Spleen (tissue), 11 donors: ENCODE measurements at regions not wholly inside any gene's neighbourhood (a gene's known extent, or its start where the extent isn't known, plus 50 kb on each side); places are given as distances from the start of the nearest gene placed in this dataset.

Experiments
- DNase-seq: peaks from one replicate; pipeline ENCODE4 v3.0.0-alpha.2; 2020
- H3K27ac ChIP-seq, 8 donors: fragments of 200-600 bp; sonication (generic) in 7 of 8; 1 replicate in 4 of 8; 2 replicates in 4 of 8; pipeline versions ENCODE4 v1.5.0 to v1.8.0; 2016 to 2021; ENCODE audit warnings: inconsistent platforms in 4 of 8, mild to moderate bottlenecking in 4 of 8, moderate library complexity in 1 of 8
- H3K27me3 ChIP-seq, 7 donors: fragments of 200-600 bp; sonication (generic) in 6 of 7; replicated peaks in 1 of 7; 1 replicate in 4 of 7; 2 replicates in 3 of 7; pipeline versions ENCODE4 v1.5.0 to v1.8.0; 2016 to 2021; ENCODE audit warnings: inconsistent platforms in 3 of 7, mild to moderate bottlenecking in 1 of 7
- H3K36me3 ChIP-seq, 6 donors: fragments of 200-600 bp; sonication (generic) in 5 of 6; 1 replicate in 4 of 6; 2 replicates in 2 of 6; pipeline versions ENCODE4 v1.5.0 to v1.8.0; 2016 to 2021; ENCODE audit warnings: inconsistent platforms in 2 of 6
- H3K4me1 ChIP-seq, 6 donors: fragments of 200-600 bp; sonication (generic) in 5 of 6; 1 replicate in 3 of 6; 2 replicates in 3 of 6; pipeline versions ENCODE4 v1.5.0 to v1.8.0; 2016 to 2021; ENCODE audit warnings: inconsistent platforms in 3 of 6
- H3K4me3 ChIP-seq, 8 donors: fragments of 200-600 bp; sonication (generic) in 7 of 8; 1 replicate in 4 of 8; 2 replicates in 4 of 8; pipeline versions ENCODE4 v1.5.0 to v1.8.0; 2016 to 2021; ENCODE audit warnings: inconsistent platforms in 4 of 8, mild to moderate bottlenecking in 4 of 8, moderate library complexity in 2 of 8
- H3K9me3 ChIP-seq, 8 donors: fragments of 200-600 bp; sonication (generic) in 7 of 8; 1 replicate in 4 of 8; 2 replicates in 4 of 8; pipeline versions ENCODE4 v1.5.0 to v1.8.0; 2016 to 2021; ENCODE audit warnings: inconsistent platforms in 4 of 8
- POLR2A ChIP-seq, 3 donors: fragments of 450-650 bp; IDR thresholded peaks; one replicate each; pipeline ENCODE4 v1.5.1; 2017; ENCODE audit warnings: antibody characterized with exemption in 3 of 3, mild to moderate bottlenecking in 1 of 3
- POLR2AphosphoS5 ChIP-seq, 3 donors: sonication (generic); formaldehyde crosslinking; IDR thresholded peaks; one replicate each; pipeline ENCODE4 v1.5.1; 2017; ENCODE audit warnings: antibody characterized with exemption in 3 of 3
- WGBS, 5 donors: extraction: QIAGEN DNeasy Blood & Tissue Kit in 3 of 5; methylation state at CpG; one replicate each; pipeline versions ENCODE4 v1.1.5 to v1.1.7; 2013 to 2018; 5-methylcytosine and 5-hydroxymethylcytosine counted together
- intact Hi-C: fragments of 100-400 bp; cut with DNase I; formaldehyde crosslinking; loops from one replicate; pipeline ENCODE4 v1.15.0; 2023; ENCODE audit warnings: low total_unique reads
- TF ChIP-seq, protein P1 (sequence below), 11 experiments: fragments of 200-600 bp in 7 of 11; fragments of 450-650 bp in 4 of 11; sonication (generic) in 4 of 11; IDR thresholded peaks in 8 of 11; conservative IDR thresholded peaks in 3 of 11; 1 replicate in 7 of 11; 2 replicates in 4 of 11; pipeline versions ENCODE4 v1.4.0 to v1.8.0; 2016 to 2021; ENCODE audit warnings: antibody characterized with exemption in 11 of 11, inconsistent platforms in 4 of 11, mild to moderate bottlenecking in 1 of 11
- donor health status: healthy with polysubstance abuse.
- donor health status: DM: no; HTN: no; CAD: no; lungs with moderate emphysema.
- donor health status: DM: no; HTN: no; CAD: no.
- donor health status: Bipolar disorder and iron deficiency.
- donor health status: healthy.
- donor health status: DM: no; HTN: no; CAD: no.
- donor health status: DM: yes; HTN: yes; CAD: no.

DNA sequence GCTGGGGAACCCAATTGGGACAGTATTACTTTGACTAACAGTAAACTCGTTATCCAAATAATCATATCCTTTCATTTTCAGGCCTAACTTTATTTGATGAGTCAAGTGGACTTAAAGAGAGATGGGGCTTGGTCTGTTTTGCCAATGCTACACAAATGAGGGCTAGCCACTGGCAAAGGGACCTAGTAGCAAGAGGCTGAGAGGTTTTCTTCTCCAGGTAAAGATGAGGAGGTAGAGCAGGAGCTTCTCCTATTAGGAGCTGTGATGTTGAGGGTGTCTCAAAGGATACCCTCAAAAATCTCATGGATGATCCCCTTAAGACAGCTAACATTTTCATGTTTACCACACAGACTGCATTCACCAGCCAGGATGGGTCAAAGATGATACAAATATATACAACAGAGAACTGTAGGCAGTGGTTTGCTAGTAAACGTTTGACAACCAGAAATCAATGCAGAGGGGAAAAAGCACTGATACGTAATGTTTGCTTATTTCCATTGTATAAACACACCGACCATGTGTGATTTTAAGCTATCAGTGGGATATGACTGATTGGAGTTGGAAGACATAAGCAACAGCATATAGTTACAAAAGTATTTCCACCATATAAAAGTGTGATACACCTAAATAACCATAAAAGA, 153.3 kb downstream of the IBTK start:
- no peaks in the 10 kb centered on the region for H3K9me3 ChIP-seq
- TF ChIP-seq POLR2A (IDR thresholded peaks at IDR 0.05) (no peak), POLR2AphosphoS5 (IDR thresholded peaks at IDR 0.05) (no peak)
- TF ChIP-seq, protein P1, sequence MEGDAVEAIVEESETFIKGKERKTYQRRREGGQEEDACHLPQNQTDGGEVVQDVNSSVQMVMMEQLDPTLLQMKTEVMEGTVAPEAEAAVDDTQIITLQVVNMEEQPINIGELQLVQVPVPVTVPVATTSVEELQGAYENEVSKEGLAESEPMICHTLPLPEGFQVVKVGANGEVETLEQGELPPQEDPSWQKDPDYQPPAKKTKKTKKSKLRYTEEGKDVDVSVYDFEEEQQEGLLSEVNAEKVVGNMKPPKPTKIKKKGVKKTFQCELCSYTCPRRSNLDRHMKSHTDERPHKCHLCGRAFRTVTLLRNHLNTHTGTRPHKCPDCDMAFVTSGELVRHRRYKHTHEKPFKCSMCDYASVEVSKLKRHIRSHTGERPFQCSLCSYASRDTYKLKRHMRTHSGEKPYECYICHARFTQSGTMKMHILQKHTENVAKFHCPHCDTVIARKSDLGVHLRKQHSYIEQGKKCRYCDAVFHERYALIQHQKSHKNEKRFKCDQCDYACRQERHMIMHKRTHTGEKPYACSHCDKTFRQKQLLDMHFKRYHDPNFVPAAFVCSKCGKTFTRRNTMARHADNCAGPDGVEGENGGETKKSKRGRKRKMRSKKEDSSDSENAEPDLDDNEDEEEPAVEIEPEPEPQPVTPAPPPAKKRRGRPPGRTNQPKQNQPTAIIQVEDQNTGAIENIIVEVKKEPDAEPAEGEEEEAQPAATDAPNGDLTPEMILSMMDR (IDR thresholded peaks at IDR 0.05 in 8 of 11, conservative IDR thresholded peaks at IDR 0.05 in 3 of 11): no peak
- H3K36me3 ChIP-seq: no peaks in the 10 kb centered on the region
- intact Hi-C loops: no loop called here
- no peak for DNase-seq
- no peaks in the 10 kb centered on the region for H3K4me1 ChIP-seq
- peaks cover 0 to 5% (median 0%) of the 10 kb centered on the region in 7 donors for H3K27me3 ChIP-seq
- H3K4me3 ChIP-seq: no peak overlapping the region
- H3K27ac ChIP-seq: no peak overlapping the region
- WGBS, 5 donors: 71 to 83% (median 75%) methylated on average over 4 of the region's 4 CpGs

DNA sequence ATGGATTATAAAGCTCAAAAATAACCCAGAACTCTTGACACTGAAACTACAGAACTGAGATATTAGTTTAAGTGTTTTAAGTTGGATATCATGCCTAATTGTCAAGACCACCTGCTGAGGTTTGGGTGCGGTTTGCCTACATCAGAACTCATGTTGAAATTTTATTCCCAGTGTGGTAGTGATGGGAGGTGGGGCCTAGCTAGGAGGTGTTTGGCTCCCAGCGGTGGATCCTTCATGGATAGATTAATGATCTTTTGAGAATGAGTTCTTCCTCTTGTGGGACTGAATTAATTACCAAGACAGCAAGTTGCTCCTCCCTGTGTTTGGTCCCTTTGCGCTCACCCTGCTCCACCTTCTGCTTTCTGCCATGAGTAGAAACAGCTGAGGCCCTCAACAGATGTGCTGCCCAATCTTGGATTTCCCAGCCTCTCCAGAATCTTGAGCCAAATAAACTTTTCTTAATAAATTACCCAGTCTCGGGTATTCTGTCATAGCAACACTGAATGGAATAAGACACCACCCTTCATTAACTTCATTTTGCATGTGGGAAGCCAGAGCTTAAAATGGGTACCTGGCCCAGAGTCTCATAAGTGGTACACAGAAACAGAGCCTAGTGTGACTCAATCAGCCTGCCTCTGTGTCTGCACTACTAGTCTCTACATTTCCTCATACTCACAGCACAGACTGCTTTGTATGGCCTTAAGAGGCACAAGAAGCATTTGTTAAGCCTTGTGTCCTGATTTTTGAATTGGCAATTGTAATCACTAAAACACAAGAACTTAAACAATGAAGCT, 158.4 kb downstream of the IBTK start:
- TF ChIP-seq POLR2AphosphoS5 (IDR thresholded peaks at IDR 0.05): no peak
- TF ChIP-seq, protein P1 (IDR thresholded peaks at IDR 0.05 in 8 of 11, conservative IDR thresholded peaks at IDR 0.05 in 3 of 11): no peak
- TF ChIP-seq POLR2A (IDR thresholded peaks at IDR 0.05): no peak
- no peak overlapping the region for H3K4me3 ChIP-seq
- H3K4me1 ChIP-seq: no peaks in the 10 kb centered on the region
- no peak overlapping the region for H3K27ac ChIP-seq
- no peaks in the 10 kb centered on the region for H3K9me3 ChIP-seq
- no peak for DNase-seq
- intact Hi-C loops: no loop called here
- H3K36me3 ChIP-seq: no peaks in the 10 kb centered on the region
- H3K27me3 ChIP-seq: no peaks in the 10 kb centered on the region
- 78 to 90% (median 84%) methylated on average over 4 of the region's 4 CpGs for WGBS, 5 donors

DNA sequence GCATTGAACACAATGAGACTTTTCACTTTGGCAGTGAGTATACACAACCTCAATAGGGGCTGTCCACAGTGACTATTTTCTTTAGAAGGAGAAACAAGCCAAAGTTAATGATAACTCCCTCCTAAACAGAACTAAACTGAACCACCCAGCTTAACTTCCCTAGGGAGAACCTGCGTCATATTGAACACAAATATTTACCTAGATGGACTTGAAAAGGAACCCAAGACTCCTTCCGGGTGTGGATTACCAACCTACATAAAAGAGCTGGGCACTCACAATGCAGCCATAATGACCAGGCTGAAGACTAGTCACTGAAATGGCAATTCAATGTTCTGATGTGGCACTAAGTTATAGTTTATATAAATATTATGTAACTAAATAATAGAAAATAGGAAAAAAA, 160.6 kb downstream of the IBTK start:
- intact Hi-C loops: no loop called here
- H3K27me3 ChIP-seq: no peaks in the 10 kb centered on the region
- H3K4me3 ChIP-seq: no peak overlapping the region
- H3K9me3 ChIP-seq: no peaks in the 10 kb centered on the region
- no peak for DNase-seq
- H3K4me1 ChIP-seq: no peaks in the 10 kb centered on the region
- H3K27ac ChIP-seq: no peak overlapping the region
- 86 to 98% (median 95%) methylated on average over 2 of the region's 2 CpGs for WGBS, 5 donors
- no peak for TF ChIP-seq POLR2A (IDR thresholded peaks at IDR 0.05)
- TF ChIP-seq POLR2AphosphoS5 (IDR thresholded peaks at IDR 0.05): no peak
- TF ChIP-seq, protein P1 (IDR thresholded peaks at IDR 0.05 in 8 of 11, conservative IDR thresholded peaks at IDR 0.05 in 3 of 11): no peak
- H3K36me3 ChIP-seq: no peaks in the 10 kb centered on the region

DNA sequence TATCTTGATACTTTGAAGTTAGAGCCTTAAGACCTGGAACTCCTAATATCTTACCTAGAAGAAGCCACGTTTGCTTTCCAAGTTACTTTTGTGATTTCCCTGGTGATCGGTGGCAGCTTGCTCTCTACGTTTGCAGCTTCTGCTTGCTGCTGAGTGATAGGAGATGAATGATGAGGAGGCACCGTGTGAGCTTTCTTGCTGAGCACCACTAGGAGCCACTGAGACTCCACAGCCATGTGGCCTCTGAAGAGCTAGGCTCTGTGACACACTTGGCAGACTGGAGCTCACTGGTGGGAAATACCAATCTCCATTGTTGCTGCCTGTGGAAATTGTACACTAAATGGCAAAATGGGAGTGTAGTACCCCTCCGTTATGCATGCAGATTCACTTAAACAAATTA, 161.8 kb downstream of the IBTK start:
- Histone ChIP-seq H3K27me3 (no peaks in the 10 kb centered on the region), H3K36me3 (no peaks in the 10 kb centered on the region), H3K9me3 (no peaks in the 10 kb centered on the region), H3K27ac (no peak overlapping the region), H3K4me3 (no peak overlapping the region), H3K4me1 (no peaks in the 10 kb centered on the region)
- TF ChIP-seq POLR2A (IDR thresholded peaks at IDR 0.05) (no peak), POLR2AphosphoS5 (IDR thresholded peaks at IDR 0.05) (no peak)
- TF ChIP-seq, protein P1 (IDR thresholded peaks at IDR 0.05 in 8 of 11, conservative IDR thresholded peaks at IDR 0.05 in 3 of 11): no peak
- intact Hi-C loops: no loop called here
- no peak for DNase-seq
- 71 to 79% (median 75%) methylated on average over 5 of the region's 5 CpGs for WGBS, 5 donors
